DMS153 treated with DMSO at 0.1 percent for 48 hours (cell line): ENCODE measurements at regions not wholly inside any gene's neighbourhood (a gene's known extent, or its start where the extent isn't known, plus 50 kb on each side); places are given as distances from the start of the nearest gene placed in this dataset.
"Not testable (repeated sequence)": the region's sequence is repeated elsewhere in the genome, so short reads cannot be mapped to it uniquely, and the experiment has no call there.

Source experiments
- DNase-seq: peaks from one replicate; lab custom pipeline; 2025; ENCODE audit not compliant: unreplicated experiment; lab: John Stamatoyannopoulos, UW

- no peak for DNase-seq
Observed at GRCh38 chr1:70667494-70668170, 256.6 kb downstream of the CTH start.

DNA sequence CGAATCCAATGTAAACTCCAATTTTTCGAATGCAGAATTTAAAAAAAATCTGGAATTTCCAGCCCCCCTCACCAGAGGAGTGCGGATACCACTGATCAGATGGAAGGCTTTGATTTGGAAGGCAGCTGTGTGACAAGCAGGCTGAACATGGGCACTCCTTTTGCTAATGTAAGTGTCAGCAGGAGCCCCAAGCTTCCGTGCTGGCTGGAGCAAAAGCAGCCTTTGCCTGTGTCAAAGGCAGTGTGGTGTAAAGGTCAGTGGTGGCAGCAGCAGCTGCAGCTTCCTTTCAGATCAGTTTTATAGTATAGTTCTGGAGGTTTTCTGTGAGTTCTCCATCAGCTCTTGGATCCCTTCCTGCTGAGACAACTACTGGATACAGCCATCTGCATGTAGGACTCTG, 259.9 kb downstream of the CTH start:
- no peak for DNase-seq

GRCh38 chr1:70672442-70672888, 261.4 kb downstream of the CTH start:
- DNase-seq = no peak

GRCh38 chr1:70674941-70675685, 264.0 kb downstream of the CTH start:
- no peak for DNase-seq

DNA sequence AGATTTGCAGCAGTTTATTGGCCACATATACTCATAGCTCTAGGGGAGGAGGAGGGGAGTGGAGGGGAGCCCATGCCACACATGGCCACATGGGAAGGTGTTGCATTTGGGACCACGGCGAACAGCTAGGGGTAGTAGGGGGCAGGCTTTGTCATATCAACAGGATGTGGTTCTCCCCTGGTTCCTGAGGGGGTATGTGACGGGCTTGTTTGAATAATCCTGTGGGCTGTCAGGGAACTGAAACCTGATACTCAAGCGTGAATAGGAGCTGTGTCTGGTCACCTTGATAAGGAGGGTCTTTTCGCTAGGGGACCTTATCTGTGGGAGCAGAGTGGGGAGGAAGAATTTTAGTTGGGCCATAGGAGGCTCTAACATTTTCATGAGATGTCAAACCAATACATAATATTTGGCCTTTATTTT, 264.7 kb downstream of the CTH start:
- DNase-seq = no peak

DNA sequence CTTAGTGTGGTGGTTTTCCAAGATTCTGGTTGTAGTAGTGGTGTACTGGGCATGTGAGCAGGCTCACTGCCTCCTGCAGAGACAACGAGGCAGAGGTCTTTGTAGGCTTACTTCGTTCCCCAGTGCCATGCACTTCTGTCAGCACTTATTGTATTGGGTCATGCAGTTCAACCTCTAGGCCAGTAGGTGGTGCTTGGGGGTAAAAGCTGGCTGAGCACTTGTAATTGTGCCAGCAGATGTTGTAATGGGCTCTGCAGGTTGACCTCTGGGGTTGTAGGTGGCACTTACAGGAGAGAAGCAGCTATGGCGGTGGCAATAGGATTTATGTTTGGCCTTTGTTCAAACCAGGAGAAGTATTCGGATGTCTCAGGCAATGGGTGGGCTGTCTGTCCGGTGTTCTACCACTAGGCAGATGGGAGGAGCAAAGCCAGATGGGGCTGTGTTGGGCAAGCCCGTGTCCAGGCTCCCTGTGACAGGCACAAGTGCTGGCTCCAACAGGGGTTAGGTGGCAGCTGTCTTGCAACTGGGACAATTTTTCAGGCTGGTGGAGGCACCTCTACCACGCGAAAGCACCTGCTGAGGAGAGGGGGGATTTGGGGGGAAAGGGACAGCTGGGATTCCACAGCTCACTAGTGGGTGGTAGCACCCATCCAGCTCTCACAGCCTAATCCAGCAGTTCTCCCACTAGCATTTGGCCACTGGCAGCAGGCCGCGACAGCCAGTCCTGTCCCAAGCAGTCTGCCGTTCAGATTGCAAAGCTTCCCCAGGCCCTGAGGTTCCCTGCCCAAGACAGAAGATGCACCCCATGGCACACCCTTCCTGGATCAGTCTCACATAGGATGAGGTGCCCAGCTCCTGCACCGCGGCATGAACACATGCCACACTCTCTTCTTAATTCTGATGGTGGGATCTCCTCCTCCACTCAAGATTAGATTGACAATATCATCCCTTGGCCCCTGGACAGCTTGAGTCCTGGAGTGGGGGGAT, 274.5 kb downstream of the CTH start:
- peak; percentile 49 for DNase-seq

- DNase-seq = no peak
Observed at GRCh38 chr1:70688580-70688979, 277.5 kb downstream of the CTH start.

GRCh38 chr1:70706381-70707037, 295.4 kb downstream of the CTH start:
- no peak for DNase-seq

GRCh38 chr1:70707214-70707613, 296.1 kb downstream of the CTH start:
- DNase-seq = no peak

DNA sequence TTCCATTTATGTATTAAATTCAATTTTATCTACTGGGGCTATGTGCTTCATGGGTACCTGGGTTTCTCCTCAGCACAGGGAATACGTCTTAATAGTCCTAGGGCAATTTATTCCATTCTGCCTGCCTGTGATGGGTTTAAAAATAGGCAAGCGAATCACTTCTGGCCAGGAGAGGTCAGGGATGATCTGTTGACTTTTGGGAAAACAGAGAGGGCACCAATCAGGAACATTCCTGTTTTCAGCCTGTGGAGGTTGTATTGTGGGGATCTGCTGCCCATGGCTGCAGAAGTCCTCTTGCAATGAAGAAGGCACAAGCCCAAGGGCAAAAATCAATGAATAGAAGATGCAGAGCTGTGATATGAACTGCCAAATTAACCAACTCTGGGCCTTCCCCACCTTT, 303.1 kb downstream of the CTH start:
- no peak for DNase-seq

DNA sequence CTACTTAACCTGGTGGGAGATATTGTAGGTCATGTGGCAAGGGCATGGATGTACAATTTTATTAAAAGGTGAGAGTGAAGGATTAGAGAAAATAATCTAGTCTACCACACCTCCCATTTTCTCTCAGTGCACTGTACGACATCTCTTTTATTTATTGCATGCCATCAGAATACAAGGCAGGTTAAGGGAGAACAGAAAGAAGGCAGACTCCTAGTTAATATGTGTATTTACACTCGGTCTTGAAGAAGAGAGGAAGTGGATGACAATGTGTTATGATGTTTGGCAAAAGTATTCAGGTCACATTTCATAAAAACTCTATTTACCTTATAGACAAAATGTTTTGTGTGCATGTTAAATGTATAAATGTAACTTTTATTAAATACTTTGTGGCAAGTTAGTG, 306.1 kb downstream of the CTH start:
- DNase-seq = no peak

DNA sequence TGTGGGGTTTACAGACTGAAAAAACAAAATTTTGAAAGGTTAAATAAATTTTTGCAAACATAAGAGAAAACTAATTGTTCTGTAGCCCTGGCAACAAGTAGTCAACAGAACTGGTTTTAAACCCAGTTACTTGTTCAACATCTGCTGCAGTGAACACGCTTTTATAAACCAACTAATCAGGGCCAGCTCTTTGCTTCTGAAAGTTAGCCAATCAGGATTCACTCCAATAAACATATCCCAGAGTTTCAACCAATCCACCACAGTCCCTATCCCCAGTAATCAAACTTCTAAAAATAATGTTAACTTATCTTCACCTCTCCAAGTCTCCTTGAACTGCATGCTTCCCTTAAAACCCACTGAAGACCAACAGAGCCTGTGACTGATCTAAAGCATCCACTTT, 306.6 kb downstream of the CTH start:
- DNase-seq = no peak

DNA sequence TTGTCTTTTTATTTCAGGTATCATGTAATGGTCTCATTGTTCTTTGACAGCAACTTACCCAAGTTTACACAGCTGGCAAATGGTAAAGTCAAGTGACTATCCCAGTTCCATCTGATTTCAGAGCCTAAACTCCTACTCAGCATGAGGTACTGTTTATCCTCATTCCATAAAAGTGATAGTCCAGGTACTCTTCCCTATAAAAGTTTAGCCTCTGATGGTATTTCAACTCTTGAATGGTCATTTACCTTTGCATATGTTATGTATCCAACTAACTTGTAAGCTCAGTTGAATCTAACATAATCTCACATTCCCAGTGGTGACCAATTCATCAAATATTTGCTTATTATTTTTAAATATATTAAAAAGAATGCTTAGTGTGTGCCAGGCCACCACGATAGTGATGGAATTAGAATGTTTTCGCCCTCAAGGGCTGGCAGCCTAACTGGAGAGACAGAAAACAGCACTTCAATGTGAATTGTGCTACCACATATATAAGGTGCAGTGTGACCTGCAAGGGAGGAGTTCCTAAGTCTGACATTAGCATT, 307.1 kb downstream of the CTH start:
- no peak for DNase-seq

DNA sequence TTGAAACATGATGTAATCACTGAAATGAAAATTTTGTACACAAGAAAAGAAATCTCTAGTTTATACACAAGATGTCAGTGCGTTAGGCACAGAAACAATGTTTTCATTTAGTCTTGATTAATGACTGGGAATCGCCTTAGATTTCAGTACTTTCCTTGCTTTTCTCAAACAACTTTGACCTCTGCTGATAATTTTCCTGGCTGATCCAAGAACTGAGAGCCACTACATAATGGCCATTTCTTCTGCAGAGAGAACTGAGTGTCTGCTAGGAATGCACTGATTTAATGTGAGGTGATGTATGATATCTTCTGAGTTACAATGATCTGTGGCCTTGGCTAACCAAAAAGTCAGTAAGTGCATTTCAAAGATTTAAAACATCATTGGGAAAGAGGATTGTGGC, 308.1 kb downstream of the CTH start:
- no peak for DNase-seq

DNA sequence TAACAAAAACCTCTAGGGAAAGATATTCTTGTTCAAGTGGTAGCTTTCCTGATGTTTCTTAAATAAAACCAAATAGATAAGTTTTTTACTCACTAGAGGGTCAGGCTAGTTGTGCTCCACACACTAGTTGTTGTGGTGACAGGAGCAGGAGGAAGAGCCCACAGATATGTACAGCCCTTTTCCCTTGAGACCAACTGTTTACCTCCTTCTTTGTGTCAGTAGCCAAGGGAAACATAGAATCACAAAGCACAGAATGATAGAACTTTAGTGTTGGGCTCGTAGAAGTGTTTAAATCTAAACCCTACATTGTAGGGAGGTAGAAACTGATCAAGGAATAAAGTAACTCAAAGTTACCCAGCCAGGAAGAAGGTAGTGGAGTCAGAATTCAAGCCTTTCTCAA, 309.0 kb downstream of the CTH start:
- no peak for DNase-seq

- DNase-seq = no peak
Observed at GRCh38 chr1:70720521-70720920, 309.5 kb downstream of the CTH start.

DNA sequence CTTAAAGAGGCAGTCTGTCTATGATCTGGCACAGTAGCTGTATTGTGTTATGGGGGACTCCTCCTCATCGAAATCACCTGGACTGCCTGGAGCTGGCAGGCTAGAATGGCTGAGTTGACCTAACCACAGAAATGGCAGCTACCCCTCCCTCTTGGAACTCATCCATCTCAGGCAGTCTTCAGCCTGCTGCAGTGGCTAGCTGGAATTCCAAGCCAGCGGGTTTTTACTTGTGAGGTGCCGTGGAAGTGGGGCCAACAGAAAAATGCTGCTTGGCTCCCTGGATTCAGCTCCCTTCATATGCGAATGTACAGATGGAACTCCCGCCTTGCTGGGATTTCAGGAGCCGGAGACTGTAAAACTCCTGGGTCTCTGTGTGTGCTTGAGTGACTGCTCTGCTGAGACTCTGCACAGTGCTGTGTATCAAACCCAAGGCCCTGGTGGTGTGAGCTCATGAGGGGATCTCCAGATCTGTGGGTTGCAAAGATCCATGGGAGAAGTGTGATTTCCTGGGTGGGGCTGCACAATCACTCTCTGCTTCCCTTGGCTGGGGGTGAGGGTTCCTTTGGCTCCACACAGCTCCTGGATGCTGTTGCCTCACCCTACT, 316.9 kb downstream of the CTH start:
- DNase-seq = no peak

DNA sequence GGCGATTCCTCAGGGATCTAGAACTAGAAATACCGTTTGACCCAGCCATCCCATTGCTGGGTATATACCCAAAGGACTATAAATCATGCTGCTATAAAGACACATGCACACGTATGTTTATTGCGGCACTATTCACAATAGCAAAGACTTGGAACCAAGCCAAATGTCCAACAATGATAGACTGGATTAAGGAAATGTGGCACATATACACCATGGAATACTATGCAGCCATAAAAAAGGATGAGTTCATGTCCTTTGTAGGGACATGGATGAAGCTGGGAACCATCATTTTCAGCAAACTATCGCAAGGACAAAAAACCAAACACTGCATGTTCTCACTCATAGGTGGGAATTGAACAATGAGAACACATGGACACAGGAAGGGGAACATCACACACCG, 311.1 kb downstream of the PTGER3 start:
- not testable (repeated sequence) for DNase-seq

DNA sequence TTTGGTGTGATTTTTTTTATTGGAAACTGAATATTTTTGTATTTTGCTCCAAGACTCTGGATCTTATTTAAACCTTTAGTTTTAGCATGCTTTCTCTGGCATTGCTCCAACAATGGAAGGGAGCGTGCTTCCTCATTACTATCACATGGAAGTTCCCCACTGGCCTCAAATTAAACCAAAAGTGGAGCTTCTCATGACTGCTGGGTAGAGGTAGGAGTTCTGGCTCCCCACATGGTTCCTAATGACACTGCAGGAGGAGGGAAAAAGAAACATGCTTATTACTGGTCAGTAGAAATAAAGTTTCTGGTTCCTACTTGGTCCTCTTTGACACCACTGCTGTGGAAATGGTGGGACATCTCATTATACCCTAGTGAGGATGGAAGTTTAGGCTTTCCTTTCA, 310.5 kb downstream of the PTGER3 start:
- no peak for DNase-seq

- no peak for DNase-seq
Observed at GRCh38 chr1:70738624-70739023, 309.0 kb downstream of the PTGER3 start.
